Tibial nerve (tissue), 4 donors: ENCODE measurements at regions not wholly inside any gene's neighbourhood (a gene's known extent, or its start where the extent isn't known, plus 50 kb on each side); places are given as distances from the start of the nearest gene placed in this dataset.

Experiments used
- DNase-seq, 2 donors: peaks; one replicate each; pipeline ENCODE4 v3.0.0-alpha.2; 2019; ENCODE audit warnings: low spot score in 2 of 2
- H3K27ac ChIP-seq, 4 donors: fragments of 200-600 bp; sonication (generic) in 3 of 4; one replicate each; pipeline ENCODE4 v1.5.1; 2017 to 2019; ENCODE audit warnings: mild to moderate bottlenecking in 1 of 4
- H3K27me3 ChIP-seq, 2 donors: fragments of 200-600 bp; sonication (generic) in 1 of 2; one replicate each; pipeline versions ENCODE4 v1.5.1 to v1.6.0; 2017 to 2019
- H3K36me3 ChIP-seq, 3 donors: fragments of 200-600 bp; sonication (generic); one replicate each; pipeline ENCODE4 v1.5.1; 2018 to 2019
- H3K4me1 ChIP-seq, 4 donors: fragments of 200-600 bp; sonication (generic) in 3 of 4; one replicate each; pipeline ENCODE4 v1.5.1; 2017 to 2019
- H3K4me3 ChIP-seq, 4 donors: fragments of 200-600 bp; sonication (generic) in 3 of 4; one replicate each; pipeline ENCODE4 v1.5.1; 2017 to 2019; ENCODE audit warnings: mild to moderate bottlenecking in 1 of 4, moderate library complexity in 1 of 4
- H3K9me3 ChIP-seq, 4 donors: fragments of 200-600 bp; sonication (generic) in 3 of 4; one replicate each; pipeline ENCODE4 v1.5.1; 2017 to 2019
- CTCF ChIP-seq, 5 experiments: fragments of 200-600 bp in 3 of 5; fragments of 450-650 bp in 2 of 5; sonication (generic) in 3 of 5; IDR thresholded peaks; one replicate each; pipeline ENCODE4 v1.5.1; 2016 to 2019; ENCODE audit warnings: antibody characterized with exemption in 5 of 5, mild to moderate bottlenecking in 3 of 5, moderate library complexity in 2 of 5
- EP300 ChIP-seq, 2 donors: sonication (generic); formaldehyde crosslinking; IDR thresholded peaks; one replicate each; pipeline ENCODE4 v1.6.1; 2017; ENCODE audit warnings: antibody characterized with exemption in 2 of 2, mild to moderate bottlenecking in 1 of 2
- POLR2A ChIP-seq, 2 donors: fragments of 450-650 bp; IDR thresholded peaks; one replicate each; pipeline ENCODE4 v1.6.1; 2017; ENCODE audit warnings: antibody characterized with exemption in 2 of 2, mild to moderate bottlenecking in 2 of 2, moderate library complexity in 2 of 2
- WGBS, 2 donors: methylation state at CpG; one replicate each; pipeline ENCODE4 v1.1.5; 2018; 5-methylcytosine and 5-hydroxymethylcytosine counted together

GRCh38 chr1:191912517-191912916, 245.7 kb upstream of the RGS18 start:
- no peak overlapping the region for H3K27ac ChIP-seq
- no peak for DNase-seq
- no peaks in the 10 kb centered on the region for H3K4me1 ChIP-seq
- no peaks in the 10 kb centered on the region for H3K9me3 ChIP-seq
- H3K27me3 ChIP-seq: no peaks in the 10 kb centered on the region
- WGBS, 2 donors: 96% methylated on average over 1 of the region's 1 CpG
- no peaks in the 10 kb centered on the region for H3K36me3 ChIP-seq
- no peak overlapping the region for H3K4me3 ChIP-seq
- TF ChIP-seq EP300 (IDR thresholded peaks at IDR 0.05): no peak
- TF ChIP-seq POLR2A (IDR thresholded peaks at IDR 0.05): no peak
- TF ChIP-seq CTCF (IDR thresholded peaks at IDR 0.05): no peak

- Histone ChIP-seq H3K4me1 (no peaks in the 10 kb centered on the region), H3K36me3 (no peaks in the 10 kb centered on the region), H3K27ac (no peak overlapping the region), H3K9me3 (no peaks in the 10 kb centered on the region), H3K4me3 (no peak overlapping the region), H3K27me3 (no peaks in the 10 kb centered on the region)
- DNase-seq: no peak
- no peak for TF ChIP-seq CTCF (IDR thresholded peaks at IDR 0.05)
- TF ChIP-seq POLR2A (IDR thresholded peaks at IDR 0.05): no peak
- TF ChIP-seq EP300 (IDR thresholded peaks at IDR 0.05): no peak
Measured at GRCh38 chr1:191913260-191913977, 244.8 kb upstream of the RGS18 start.

GRCh38 chr1:191929383-191929782, 228.9 kb upstream of the RGS18 start:
- H3K4me1 ChIP-seq: no peaks in the 10 kb centered on the region
- no peak overlapping the region for H3K4me3 ChIP-seq
- no peak overlapping the region for H3K27ac ChIP-seq
- H3K9me3 ChIP-seq: no peaks in the 10 kb centered on the region
- TF ChIP-seq EP300 (IDR thresholded peaks at IDR 0.05) (no peak), CTCF (IDR thresholded peaks at IDR 0.05) (no peak), POLR2A (IDR thresholded peaks at IDR 0.05) (no peak)
- H3K36me3 ChIP-seq: no peaks in the 10 kb centered on the region
- no peak for DNase-seq
- 80 to 92% methylated on average over 1 of the region's 1 CpG for WGBS, 2 donors
- no peaks in the 10 kb centered on the region for H3K27me3 ChIP-seq

GRCh38 chr1:191943684-191944083, 214.6 kb upstream of the RGS18 start:
- no peak for TF ChIP-seq CTCF (IDR thresholded peaks at IDR 0.05)
- TF ChIP-seq POLR2A (IDR thresholded peaks at IDR 0.05): no peak
- TF ChIP-seq EP300 (IDR thresholded peaks at IDR 0.05): no peak

GRCh38 chr1:191953526-191953925, 204.7 kb upstream of the RGS18 start:
- WGBS, 2 donors: 60% methylated on average over 1 of the region's 1 CpG
- Histone ChIP-seq H3K4me1 (no peaks in the 10 kb centered on the region), H3K36me3 (no peaks in the 10 kb centered on the region), H3K27ac (no peak overlapping the region), H3K4me3 (no peak overlapping the region), H3K27me3 (no peaks in the 10 kb centered on the region), H3K9me3 (no peaks in the 10 kb centered on the region)
- no peak for DNase-seq
- TF ChIP-seq POLR2A (IDR thresholded peaks at IDR 0.05) (no peak), CTCF (IDR thresholded peaks at IDR 0.05) (no peak), EP300 (IDR thresholded peaks at IDR 0.05) (no peak)

More at GRCh38 chr1:191943684-191944083, 214.6 kb upstream of the RGS18 start:
- no peak overlapping the region for H3K27ac ChIP-seq
- no peak for DNase-seq
- no peaks in the 10 kb centered on the region for H3K4me1 ChIP-seq
- no peaks in the 10 kb centered on the region for H3K36me3 ChIP-seq
- H3K4me3 ChIP-seq: no peak overlapping the region
- 89 to 94% methylated on average over 1 of the region's 1 CpG for WGBS, 2 donors
- H3K9me3 ChIP-seq: no peaks in the 10 kb centered on the region
- H3K27me3 ChIP-seq: no peaks in the 10 kb centered on the region
